Gastrocnemius medialis (tissue), 4 donors: ENCODE measurements at regions not wholly inside any gene's neighbourhood (a gene's known extent, or its start where the extent isn't known, plus 50 kb on each side); places are given as distances from the start of the nearest gene placed in this dataset.

Experiments
- POLR2A ChIP-seq, 2 donors: fragments of 450-650 bp; IDR thresholded peaks; one replicate each; pipeline ENCODE4 v1.6.1; 2017; ENCODE audit warnings: antibody characterized with exemption in 2 of 2, mild to moderate bottlenecking in 2 of 2, moderate library complexity in 2 of 2
- TF ChIP-seq, protein P1 (sequence below), 5 experiments: fragments of 450-650 bp in 3 of 5; fragments of 200-600 bp in 2 of 5; sonication (generic) in 2 of 5; IDR thresholded peaks in 4 of 5; conservative IDR thresholded peaks in 1 of 5; 1 replicate in 4 of 5; 2 replicates in 1 of 5; pipeline ENCODE4 v1.5.1; 2016 to 2019; ENCODE audit warnings: antibody characterized with exemption in 5 of 5, mild to moderate bottlenecking in 3 of 5, moderate library complexity in 3 of 5

- TF ChIP-seq, protein P1, sequence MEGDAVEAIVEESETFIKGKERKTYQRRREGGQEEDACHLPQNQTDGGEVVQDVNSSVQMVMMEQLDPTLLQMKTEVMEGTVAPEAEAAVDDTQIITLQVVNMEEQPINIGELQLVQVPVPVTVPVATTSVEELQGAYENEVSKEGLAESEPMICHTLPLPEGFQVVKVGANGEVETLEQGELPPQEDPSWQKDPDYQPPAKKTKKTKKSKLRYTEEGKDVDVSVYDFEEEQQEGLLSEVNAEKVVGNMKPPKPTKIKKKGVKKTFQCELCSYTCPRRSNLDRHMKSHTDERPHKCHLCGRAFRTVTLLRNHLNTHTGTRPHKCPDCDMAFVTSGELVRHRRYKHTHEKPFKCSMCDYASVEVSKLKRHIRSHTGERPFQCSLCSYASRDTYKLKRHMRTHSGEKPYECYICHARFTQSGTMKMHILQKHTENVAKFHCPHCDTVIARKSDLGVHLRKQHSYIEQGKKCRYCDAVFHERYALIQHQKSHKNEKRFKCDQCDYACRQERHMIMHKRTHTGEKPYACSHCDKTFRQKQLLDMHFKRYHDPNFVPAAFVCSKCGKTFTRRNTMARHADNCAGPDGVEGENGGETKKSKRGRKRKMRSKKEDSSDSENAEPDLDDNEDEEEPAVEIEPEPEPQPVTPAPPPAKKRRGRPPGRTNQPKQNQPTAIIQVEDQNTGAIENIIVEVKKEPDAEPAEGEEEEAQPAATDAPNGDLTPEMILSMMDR (IDR thresholded peaks at IDR 0.05 in 4 of 5, conservative IDR thresholded peaks at IDR 0.05 in 1 of 5), result no peak
- TF ChIP-seq POLR2A (IDR thresholded peaks at IDR 0.05), result no peak
These were observed 91.7 kb upstream of the ADCY1 start for GRCh38 chr7:45482451-45482850.
